Activated CD4-positive, alpha-beta T cell treated with anti-CD3 and anti-CD28 coated beads, Interleukin-2, Interleukin-6, amounts not matched to agents 100 ng/mL and 50 ng/mL, durations not matched to agents 16 hours and 8 hours (primary cell): ENCODE measurements at regions not wholly inside any gene's neighbourhood (a gene's known extent, or its start where the extent isn't known, plus 50 kb on each side); places are given as distances from the start of the nearest gene placed in this dataset.
"Not testable (repeated sequence)": the region's sequence is repeated elsewhere in the genome, so short reads cannot be mapped to it uniquely, and the experiment has no call there.

ENCODE experiments used
- DNase-seq: peaks from one replicate; pipeline ENCODE4 v3.0.0-alpha.2; 2020

DNA sequence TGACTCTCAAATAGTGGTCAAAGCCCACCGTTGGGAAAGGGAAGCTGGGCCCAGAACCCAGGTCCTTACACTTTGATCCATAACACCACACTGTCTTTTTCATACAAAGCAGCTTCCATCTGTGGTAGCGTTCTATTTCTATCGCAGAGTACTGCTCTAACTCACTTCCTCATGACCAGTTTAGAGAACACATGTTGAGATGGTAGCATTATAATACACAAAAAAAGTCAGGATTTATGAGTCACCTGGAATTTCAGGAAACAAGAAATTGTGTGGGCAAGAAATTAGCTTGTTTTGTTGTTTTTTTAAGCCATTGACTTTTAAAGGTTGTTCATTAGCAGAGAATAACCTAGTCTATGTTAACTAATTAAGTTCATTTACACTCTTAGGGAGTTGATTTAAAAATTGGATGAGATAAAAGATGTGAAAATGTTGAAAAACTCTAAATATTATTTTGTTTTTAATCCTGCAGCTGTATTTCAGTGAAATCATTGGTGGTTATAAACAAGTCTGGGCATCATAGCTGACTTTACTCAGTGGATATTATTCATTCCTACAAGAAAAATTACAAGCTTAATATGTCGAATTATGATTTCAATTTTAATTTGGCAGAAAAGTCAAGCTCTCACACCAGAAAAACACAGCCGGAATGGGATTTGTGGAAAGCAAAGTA, 1011.1 kb upstream of the HS3ST1 start:
- no peak for DNase-seq

DNA sequence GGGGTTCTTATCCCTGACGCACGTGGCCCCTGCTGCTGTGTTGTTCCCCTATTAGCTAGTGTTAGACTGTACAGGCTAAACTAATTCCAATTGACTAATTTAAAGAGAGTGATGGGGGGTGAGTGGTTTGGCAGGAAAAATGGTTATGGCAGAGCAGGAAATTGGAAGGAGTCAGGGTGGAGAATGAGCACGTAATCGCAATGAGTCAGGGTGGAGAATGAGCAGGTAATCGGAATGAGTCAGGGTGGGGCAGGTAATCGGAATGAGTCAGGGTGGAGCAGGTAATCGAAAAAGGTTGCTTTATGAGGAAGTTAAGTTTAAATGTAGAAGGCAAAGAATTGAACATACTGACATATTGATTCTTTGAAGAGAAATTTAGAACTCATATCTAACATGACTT, 1002.6 kb upstream of the HS3ST1 start:
- DNase-seq: not testable (repeated sequence)

DNA sequence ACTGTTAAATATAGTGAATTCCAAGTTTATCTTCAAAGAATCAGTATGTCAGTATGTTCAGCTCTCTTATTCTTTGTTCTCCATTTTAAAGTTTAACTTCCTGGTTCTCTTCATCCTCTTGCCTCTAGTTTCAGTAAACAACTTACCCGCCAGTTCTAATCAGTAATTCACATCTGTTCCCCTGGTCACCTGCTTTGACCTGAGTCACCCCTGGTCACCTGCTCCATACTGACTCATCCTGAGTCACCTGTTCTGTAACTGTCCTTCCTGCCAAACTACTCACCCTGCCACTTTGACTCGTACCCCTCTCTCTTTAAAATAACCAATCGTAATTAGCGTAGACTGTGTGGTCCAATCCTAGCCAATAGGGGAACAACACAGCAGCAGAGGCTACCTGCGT, 992.7 kb upstream of the HS3ST1 start:
- DNase-seq: no peak

DNA sequence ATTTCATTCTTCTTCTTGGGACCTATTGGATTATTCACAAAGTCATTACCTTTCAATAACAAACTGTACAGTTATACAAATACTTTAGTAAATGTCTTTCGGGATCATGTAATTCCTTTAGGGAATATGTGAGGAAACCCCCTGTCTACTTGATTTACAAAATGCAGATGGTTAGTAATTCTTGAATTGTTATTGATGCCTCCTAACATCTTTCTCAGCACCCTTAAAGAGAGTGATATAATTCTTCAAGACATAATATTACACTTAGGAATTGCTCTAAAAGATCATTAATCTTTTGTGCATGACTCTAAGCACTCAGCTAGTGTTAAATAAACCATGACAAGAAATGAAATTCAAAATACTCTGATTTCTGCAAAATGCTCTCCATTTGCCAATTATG, 988.1 kb upstream of the HS3ST1 start:
- DNase-seq: no peak

DNA sequence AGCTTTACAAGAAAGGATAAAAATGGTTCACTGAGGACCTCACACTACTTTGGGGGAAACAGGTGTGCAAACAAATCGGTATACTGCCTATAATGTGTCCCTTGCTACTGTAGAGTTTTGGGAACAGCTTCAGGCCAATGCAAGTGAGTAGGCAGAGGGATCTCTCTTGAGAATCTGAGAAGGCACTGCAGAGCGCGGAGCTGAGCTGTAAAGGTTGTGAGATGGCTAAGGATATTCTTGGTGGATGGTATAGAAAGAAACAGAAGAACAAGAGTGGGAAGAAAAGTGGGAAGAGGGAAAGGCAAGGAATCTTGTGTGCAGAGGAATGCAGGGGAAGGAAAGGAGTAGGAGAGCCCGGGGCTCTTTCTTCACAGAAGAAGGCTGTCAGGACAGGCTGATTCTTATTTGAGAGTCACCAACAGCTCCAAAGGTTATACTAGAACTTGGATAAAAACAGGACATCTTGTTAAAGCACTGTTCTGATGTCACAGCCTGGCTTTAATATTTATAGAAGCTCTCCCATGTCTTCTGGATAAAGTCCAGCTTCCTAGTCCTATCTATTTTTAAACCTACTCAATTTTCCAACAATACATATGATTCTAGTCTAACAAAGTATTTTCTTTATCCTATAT, 985.6 kb upstream of the HS3ST1 start:
- DNase-seq: no peak

DNA sequence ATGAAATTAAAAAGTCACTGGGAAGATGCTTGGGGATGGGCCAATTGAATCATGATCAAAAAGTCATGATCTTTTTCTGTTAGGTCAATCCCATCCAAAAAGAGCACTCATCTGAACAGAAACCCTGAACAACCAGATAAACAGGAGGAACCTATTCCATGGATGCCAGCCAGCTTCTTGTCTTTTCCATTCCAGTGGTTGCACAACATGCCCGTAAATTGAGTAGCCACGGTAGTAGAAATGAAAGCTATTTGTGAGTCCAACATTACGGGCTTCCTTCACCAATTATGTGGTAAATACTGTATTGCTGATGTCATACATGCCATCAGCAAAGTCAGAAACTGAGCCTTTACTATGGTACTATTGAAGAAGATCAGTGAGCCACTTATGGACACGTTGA, 982.4 kb upstream of the HS3ST1 start:
- no peak for DNase-seq

DNA sequence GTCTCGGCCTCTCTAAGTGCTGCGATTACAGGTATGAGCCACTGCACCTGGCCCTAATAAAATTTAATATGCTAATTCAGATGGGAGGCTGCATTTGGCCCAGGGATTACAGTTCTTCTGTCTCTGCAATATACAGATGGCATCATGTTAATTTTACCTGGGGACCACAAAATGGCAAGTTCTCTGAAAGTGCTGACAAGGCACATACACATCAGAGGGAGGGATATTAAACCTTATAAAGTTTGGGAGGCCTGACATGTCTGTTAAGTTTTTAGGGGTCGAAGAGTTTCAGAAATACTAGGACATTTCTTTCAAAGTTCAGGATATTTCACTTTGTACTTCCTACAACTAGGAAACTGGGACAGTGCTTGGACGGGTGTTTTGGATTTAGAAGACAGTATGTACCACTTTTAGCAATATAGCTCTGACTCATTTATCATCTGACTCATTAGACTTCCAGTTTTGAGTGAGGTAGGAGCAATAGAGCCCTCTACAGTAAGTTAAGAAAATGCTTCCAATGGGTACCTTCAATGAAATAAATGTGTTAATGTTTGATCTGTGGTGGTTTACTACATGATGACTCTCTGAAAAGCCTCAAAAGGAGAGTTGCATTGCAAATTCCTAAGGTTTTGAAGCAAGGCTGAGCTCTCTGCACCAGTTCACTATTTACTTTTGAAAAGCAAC, 981.0 kb upstream of the HS3ST1 start:
- DNase-seq: no peak

DNA sequence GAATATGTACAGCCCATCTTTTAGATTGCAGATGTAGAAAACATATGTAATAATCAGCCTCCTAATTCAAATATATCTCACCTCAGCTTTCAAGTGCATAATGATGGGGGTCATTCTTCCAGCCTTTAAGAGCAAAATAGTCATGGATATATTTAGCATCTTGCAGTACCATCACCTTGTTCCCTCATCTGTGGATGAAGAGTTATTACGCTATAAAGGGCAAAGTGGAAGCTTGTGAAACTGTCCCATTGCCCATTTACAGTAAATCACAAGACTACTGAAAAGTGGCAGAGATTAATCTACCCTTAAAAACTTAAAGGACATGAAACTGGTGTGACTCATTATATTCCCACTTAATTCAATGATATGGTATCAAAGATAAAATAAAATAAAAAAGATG, 979.7 kb upstream of the HS3ST1 start:
- DNase-seq: no peak

DNA sequence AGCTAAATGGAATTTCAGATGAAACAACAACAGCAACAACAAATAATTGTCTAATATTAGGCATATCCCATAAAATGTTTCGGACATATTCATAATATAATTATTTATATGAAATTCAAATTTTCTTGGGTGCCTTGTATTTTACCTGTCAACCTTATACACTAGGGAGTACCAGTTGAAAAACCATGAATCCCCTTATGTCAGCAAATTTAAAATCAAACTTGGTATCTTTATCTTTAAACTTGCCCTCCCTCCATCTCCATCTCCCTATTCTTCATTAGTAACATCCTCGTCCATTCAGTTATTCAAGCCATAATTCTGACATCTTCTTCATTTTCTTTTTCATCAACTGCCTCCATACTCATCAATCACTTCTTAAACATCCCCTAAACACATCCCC, 974.5 kb upstream of the HS3ST1 start:
- no peak for DNase-seq

DNA sequence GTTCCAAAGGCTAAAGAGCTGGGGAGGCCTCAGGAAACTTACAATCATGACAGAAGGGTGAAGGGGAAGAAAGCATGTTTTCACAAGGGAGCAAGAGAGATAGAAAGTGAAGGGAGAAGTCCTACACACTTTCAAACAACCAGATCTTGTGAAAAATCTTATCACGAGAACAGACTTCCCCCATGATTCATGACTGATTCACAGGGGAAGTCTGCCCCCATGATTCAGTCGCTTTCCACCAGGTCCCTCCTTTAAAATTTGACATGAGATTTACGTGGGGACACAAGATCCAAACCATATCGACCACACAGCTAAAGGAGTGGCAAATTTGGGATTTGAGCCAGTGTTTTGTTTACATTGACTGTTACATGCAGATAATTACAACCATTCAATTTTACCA, 971.1 kb upstream of the HS3ST1 start:
- no peak for DNase-seq

DNA sequence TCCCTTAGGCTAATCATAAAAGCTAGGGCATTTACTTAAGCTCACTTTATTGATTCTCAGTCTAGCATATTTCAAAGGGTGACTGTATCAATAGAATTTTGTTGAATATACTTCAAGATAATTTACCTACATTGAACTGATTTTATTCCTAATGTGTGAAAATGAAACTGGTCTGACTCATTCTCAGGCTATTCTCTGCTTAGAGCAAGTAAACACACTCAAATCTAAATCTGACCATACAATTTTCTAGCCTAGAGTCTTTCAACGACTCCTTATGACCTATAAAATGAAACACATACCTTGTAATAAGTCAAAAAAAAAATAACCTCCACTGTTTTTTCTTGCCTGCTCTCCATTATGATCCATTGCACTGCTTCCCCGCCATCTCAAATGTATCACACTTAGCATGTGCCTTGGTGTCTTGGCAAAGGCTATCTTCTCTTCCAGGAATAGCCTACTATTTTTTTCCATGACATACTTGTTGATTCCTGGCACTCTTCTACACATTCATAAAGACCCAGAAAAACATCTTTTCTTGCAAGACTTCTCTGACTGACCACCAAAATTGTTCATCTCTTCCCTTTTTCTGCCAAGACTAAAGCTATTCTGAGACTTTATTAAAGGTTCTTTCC, 965.1 kb upstream of the HS3ST1 start:
- no peak for DNase-seq

DNA sequence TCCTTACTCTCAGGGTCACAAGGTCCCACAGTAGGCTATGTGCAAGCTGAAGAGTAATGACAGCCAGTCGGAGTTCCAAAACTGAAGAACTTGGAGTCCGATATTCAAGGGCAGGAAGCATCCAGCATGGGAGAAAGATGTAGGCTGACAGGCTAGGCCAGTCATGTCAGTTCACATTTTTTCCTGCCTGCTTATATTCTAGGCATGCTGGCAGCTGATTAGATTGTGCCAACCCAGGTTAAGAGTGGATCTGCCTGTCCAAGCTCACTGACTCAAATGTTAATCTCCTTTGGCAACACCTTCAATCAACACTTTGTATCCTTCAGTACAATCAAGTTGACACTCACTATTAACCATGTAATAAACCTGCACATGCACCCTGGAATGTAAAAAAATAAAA, 960.9 kb upstream of the HS3ST1 start:
- no peak for DNase-seq

DNA sequence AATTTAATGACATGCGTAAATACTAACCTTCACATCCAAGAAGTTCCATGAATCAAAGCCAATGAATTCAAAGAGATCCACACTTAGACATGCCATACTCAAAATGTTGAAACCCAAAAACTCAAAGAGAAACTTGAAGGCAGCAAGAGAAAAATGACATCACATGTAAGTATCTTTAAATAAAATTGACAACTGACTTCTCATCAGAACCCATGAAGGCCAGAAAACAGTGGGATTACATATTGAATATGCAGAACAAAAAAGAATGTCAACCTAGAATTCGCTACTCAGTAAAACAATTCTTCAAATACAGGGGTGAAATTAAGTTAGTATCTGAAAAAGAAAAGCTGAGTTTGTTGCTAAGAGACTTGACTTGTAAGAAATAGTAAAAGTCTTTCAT, 953.9 kb upstream of the HS3ST1 start:
- DNase-seq: no peak

DNA sequence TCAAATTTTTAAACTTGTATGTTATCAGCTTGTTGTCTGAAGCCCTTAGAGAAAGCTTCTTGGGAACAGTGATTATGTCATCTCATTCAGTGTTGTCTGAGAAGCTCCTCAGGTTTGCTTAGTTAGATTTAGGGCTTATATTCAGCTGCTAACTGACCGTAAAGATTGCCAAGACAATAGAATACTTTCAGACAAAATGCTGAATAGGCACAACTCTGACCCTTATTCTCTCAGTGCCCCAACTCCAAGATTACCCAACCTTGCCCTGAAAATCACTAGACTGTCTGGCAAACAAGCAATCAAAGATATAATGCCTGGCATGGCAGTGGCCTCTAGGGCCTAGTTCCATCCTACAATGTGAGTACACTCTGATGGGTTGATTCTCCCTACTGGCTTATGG, 950.5 kb upstream of the HS3ST1 start:
- no peak for DNase-seq

DNA sequence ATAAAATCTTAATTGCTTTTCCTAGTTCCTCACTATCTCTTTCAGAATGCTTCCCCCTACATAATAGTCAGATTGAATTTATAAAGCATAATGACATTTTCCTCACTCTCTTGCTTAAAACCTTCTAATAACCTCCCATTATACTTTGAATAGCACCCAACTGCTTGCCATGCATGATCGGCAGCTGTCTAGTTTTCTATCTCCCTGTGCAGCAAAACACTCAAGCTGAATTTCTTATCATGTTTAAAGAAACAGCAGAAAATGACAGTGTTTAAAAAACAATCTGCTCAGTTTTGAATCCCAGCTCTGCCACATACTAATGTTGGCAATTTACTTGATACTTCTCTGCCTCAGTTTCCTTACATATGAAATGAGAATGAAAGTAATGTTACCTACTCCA, 947.1 kb upstream of the HS3ST1 start:
- DNase-seq: no peak

DNA sequence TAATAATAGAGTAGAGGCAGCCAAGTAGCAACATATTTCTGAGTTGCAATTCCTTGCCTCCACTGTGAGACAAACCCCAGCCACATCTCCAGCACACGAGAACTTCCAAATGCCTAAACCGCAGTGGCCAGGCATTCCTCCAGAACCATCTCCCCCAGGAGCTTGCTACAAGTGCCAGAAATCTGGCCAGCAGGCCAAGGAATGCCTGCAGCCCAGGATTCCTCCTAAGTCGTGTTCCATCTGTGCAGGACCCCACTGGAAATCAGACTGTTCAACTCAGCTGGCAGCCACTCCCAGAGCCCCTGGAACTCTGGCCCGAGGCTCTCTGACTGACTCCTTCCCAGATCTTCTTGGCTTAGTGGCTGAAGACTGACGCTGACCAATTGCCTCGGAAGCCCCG, 937.2 kb upstream of the HS3ST1 start:
- not testable (repeated sequence) for DNase-seq

DNA sequence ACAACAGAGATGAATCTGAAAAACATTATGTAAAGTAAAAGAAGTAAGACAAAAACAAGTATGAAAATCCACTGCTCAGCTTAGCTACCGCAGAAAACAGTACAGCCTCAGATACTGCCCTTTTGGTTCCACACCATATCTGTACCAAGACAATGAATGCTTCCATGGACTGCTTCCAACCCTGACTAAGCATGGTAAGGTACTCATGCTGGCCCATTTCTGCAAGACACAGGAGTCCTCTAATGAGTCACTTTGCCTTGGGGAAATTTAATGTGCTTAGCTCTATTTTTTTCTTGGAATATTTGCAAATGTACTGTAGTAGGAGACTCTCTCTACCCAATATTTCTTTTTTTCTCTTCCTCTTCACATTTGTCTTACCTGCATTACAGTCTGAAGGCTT, 931.7 kb upstream of the HS3ST1 start:
- DNase-seq: no peak

DNA sequence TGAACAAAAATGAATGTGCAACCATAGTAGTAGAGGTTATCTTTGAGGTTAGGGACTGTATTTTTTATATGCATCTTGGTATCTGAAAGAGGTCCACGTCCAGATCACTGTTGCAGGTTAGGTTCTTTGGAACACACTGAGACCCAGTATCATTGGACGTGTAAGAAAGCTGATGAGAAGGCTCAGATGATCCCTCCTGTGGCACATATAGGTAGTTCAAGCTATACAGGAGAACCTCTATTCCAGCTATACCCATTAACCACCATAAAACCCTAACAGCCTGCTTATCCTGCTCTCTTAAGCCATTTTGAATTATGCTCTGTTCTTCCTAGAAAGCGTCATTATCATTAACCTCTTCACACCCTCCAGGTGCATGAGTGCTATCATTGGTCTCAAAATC, 930.7 kb upstream of the HS3ST1 start:
- DNase-seq: no peak

DNA sequence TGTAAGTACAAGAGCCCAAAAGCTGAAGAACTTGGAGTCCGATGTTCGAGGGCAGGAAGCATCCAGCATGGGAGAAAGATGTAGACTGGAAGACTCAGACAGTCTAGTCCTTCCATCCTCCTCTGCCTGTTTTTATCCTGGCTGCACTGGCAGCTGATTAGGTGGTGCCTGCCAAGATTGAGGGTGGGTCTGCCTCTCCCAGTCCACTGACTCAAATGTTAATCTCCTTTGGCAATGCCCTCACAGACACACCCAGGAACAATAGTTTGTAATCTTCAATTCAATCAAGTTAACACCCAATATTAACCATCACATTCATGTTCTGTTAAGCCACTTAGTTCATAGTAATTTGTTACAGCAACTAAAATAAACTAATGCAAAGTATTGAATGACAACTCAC, 904.4 kb upstream of the HS3ST1 start:
- DNase-seq: not testable (repeated sequence)

DNA sequence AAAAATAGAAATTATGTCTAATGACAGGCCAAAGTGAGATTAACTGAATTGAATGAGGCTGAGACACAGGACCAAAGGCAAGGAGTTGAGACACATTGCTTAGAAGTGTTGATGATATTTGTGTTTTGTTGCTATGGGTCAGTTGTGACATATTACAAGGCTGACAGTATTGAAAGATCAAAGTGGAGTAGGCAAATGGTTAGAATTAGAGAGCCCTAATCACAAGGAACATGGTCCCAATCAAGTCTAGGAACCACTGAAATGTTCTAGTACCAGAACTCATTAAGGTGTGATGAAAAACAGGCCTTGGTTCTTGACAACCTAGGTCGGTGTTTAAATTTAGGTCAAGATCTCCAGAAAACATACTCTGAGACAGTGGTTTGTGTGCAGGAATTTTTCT, 896.3 kb upstream of the HS3ST1 start:
- DNase-seq: no peak

DNA sequence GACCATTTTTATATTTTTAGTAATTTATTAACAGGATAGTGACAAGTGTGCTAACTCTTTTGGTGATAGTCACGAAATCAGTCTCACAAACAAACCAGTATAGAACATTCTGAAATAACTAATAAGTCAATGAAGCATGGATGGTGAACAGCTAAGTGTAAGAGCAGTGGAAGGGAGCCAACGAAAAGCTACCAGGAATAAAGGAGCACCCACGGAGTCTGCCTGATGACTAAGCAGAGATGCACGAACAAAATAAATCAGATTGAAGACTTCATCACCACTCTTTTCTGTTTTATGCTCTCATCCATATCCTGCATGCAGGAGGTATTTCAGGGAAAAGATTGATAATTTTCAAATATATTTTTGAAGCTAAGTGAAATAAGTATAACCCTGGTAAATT, 891.1 kb upstream of the HS3ST1 start:
- no peak for DNase-seq

DNA sequence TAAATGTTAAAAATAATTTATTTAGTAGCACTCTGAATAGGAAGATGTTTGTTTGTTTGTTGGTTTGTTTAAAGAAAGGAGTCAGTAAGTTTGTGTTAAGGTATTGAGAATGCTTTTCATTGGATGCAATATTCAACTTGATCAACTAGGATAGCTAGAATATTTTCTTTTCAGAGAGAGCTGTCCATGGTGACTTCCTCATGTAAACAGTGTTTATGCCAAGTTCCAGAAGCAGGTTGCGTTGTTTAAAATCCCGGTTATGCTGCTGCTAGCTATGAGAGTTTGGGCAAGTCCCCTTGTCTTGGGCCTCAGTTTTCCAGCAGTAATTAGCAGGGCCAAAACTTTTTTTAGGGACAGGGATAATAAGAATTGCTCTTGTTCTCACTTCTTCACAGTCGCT, 876.2 kb upstream of the HS3ST1 start:
- no peak for DNase-seq

DNA sequence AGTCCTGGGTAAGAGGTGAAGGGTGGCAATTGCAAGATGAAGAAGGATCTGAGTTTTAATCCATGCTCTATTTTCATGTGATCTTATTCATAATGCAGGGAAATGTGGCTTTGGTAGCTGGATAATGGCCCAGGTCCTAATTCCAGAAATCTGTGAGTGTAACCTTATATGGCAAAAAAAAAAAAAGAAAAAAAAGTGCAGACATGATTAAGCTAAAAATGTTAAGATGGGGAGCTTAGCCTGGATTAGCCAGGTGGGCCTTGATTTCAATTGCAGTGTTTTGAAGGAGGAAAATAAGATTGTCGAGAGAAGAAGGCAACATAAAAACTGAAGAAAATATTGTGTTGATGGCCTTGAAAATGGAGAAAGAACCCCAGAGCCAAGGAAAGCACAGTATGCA, 867.7 kb upstream of the HS3ST1 start:
- DNase-seq: no peak

DNA sequence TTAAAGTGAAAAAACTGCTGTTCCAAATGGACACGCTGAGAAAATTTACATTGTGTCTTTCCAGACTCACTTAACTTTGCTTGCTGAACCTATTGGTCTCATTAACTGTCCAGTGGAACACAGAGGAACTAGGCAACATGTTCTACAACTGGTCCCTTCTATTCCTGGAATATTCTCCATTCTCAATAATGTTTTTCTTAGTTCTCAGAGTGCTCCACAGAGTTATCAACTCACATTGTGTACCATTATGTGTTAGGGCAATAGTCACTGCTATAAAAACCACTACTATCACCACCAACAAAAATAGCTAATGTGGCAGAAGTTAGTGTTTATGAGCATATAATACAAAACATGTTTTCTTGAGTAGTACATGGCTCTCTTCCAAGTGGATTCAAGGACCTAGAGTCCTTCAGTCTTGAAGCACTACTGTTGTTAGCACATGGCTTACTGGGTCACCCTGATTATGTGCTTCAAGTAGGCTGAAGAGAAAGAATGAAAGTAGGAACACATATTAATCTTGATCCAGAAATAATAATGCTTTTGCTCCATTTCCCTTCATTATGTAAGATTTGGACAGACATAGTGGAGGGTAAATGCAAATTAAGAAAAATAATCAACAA, 865.3 kb upstream of the HS3ST1 start:
- DNase-seq: no peak
